Loucy (cell line): ENCODE measurements at regions not wholly inside any gene's neighbourhood (a gene's known extent, or its start where the extent isn't known, plus 50 kb on each side); places are given as distances from the start of the nearest gene placed in this dataset.

Experiments
- H2AFZ ChIP-seq: fragments of 200-600 bp; sonication (generic); 2 replicates; pipeline ENCODE4 v1.6.0; 2016; ENCODE audit warnings: antibody characterized with exemption, mild to moderate bottlenecking, low read length, moderate library complexity
- H3F3A ChIP-seq: fragments of 200-600 bp; 2 replicates; pipeline ENCODE4 v1.6.0; 2016; ENCODE audit warnings: antibody characterized with exemption, low read depth, mild to moderate bottlenecking
- H3K27me3 ChIP-seq: fragments of 200-600 bp; sonication (generic); 2 replicates; pipeline ENCODE4 v1.6.1; 2014; ENCODE audit warnings: low read length, mild to moderate bottlenecking; ENCODE audit not compliant: insufficient read depth, poor library complexity, severe bottlenecking
- H3K36me3 ChIP-seq: fragments of 200-600 bp; sonication (generic); 2 replicates; pipeline ENCODE4 v1.6.1; 2016; ENCODE audit warnings: low read length; ENCODE audit not compliant: insufficient read depth
- H3K4me1 ChIP-seq: fragments of 200-600 bp; sonication (generic); 2 replicates; pipeline ENCODE4 v1.5.1; 2014; ENCODE audit warnings: low read length, mild to moderate bottlenecking; ENCODE audit not compliant: insufficient read depth, poor library complexity, severe bottlenecking
- H3K4me2 ChIP-seq: fragments of 200-600 bp; sonication (generic); 2 replicates; pipeline ENCODE4 v1.6.0; 2014; ENCODE audit warnings: antibody characterized with exemption, low read length, low read depth, mild to moderate bottlenecking; ENCODE audit not compliant: poor library complexity, severe bottlenecking
- H3K4me3 ChIP-seq: fragments of 200-600 bp; sonication (generic); 2 replicates; pipeline ENCODE4 v1.5.1; 2014; ENCODE audit warnings: low read length, mild to moderate bottlenecking, mixed read lengths; ENCODE audit not compliant: poor library complexity, severe bottlenecking
- H3K79me2 ChIP-seq: fragments of 200-600 bp; sonication (generic); 2 replicates; pipeline ENCODE4 v1.6.1; 2014; ENCODE audit warnings: low read length; ENCODE audit not compliant: insufficient read depth
- H3K9ac ChIP-seq: fragments of 200-600 bp; sonication (generic); 2 replicates; pipeline ENCODE4 v1.6.0; 2014; ENCODE audit warnings: mild to moderate bottlenecking, low read depth, low read length, moderate library complexity; ENCODE audit not compliant: poor library complexity, severe bottlenecking
- H3K9me2 ChIP-seq: fragments of 200-600 bp; sonication (generic); replicated peaks from 2 replicates; pipeline ENCODE4 v1.6.1; 2016; ENCODE audit warnings: low read depth, low read length, mixed read lengths
- H3K9me3 ChIP-seq: fragments of 200-600 bp; sonication (generic); 2 replicates; pipeline ENCODE4 v1.6.1; 2014; ENCODE audit warnings: mild to moderate bottlenecking, antibody characterized with exemption, low read length, low read depth; ENCODE audit not compliant: insufficient read depth
- H4K20me1 ChIP-seq: fragments of 200-600 bp; sonication (generic); 2 replicates; pipeline ENCODE4 v1.6.0; 2014; ENCODE audit warnings: antibody characterized with exemption, low read length, mild to moderate bottlenecking; ENCODE audit not compliant: insufficient read depth, poor library complexity, severe bottlenecking
- EZH2phosphoT487 ChIP-seq: fragments of 200-600 bp; IDR thresholded peaks from 2 replicates; pipeline ENCODE4 v1.6.1; 2018; ENCODE audit warnings: antibody characterized with exemption, mild to moderate bottlenecking, moderate library complexity, borderline replicate concordance
- TF ChIP-seq, protein P1 (sequence below): fragments of 200-600 bp; sonication (generic); conservative IDR thresholded peaks from 2 replicates; pipeline ENCODE4 v1.5.1; 2014; ENCODE audit warnings: mild to moderate bottlenecking, antibody characterized with exemption, low read length

DNA sequence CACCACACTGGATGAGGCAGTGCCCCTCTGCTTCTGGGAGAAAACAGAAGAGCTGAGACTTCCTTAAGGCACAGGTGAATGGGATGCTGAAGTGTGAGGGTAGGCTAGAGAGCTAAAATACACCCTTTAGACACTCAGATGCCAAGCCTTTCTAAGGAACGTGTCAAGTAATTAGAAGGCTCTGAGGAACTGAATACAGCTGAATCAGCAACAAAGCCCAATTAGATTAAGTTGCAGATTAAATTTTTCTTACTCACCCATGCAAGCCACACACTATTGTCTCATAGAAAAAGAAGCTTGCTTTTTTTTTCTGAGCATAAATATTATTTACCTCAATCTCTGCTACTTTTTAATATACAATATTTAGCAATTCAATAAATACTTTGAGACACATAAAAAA, 354.3 kb upstream of the NRG3 start:
- H3K4me1 ChIP-seq, result no peaks in the 10 kb centered on the region
- no peaks in the 10 kb centered on the region for H4K20me1 ChIP-seq
- H3F3A ChIP-seq, result no peaks in the 10 kb centered on the region
- H3K9me3 ChIP-seq, result no peaks in the 10 kb centered on the region
- no peak overlapping the region for H3K4me3 ChIP-seq
- H3K9ac ChIP-seq, result no peak overlapping the region
- no peaks in the 10 kb centered on the region for H3K27me3 ChIP-seq
- H3K79me2 ChIP-seq, result no peaks in the 10 kb centered on the region
- no peaks in the 10 kb centered on the region for H3K36me3 ChIP-seq
- H3K4me2 ChIP-seq, result no peak overlapping the region
- H2AFZ ChIP-seq, result no peak overlapping the region
- TF ChIP-seq, protein P1, sequence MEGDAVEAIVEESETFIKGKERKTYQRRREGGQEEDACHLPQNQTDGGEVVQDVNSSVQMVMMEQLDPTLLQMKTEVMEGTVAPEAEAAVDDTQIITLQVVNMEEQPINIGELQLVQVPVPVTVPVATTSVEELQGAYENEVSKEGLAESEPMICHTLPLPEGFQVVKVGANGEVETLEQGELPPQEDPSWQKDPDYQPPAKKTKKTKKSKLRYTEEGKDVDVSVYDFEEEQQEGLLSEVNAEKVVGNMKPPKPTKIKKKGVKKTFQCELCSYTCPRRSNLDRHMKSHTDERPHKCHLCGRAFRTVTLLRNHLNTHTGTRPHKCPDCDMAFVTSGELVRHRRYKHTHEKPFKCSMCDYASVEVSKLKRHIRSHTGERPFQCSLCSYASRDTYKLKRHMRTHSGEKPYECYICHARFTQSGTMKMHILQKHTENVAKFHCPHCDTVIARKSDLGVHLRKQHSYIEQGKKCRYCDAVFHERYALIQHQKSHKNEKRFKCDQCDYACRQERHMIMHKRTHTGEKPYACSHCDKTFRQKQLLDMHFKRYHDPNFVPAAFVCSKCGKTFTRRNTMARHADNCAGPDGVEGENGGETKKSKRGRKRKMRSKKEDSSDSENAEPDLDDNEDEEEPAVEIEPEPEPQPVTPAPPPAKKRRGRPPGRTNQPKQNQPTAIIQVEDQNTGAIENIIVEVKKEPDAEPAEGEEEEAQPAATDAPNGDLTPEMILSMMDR, result no peak
- TF ChIP-seq EZH2phosphoT487, result no peak
- no peaks in the 10 kb centered on the region for H3K9me2 ChIP-seq

DNA sequence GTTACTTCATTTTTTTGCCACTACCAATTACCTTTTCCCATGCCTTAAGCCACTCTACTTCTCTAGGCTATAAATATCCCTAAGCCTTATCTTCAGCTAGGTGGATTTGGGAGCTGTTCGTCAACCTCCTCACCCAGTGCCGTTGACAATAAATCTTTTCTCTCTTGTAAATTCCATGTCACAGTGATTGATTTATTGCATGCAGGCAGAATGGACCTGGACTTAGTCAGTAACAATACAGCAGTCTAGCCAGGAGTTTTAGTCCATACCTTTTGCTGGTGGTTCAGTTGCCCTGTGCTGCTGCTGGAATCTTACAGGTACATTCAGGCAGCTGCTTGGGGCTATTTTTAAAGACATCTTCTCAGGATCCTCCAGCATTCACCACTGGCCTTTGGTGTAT, 350.5 kb upstream of the NRG3 start:
- Histone ChIP-seq H3F3A (no peaks in the 10 kb centered on the region), H2AFZ (no peak overlapping the region), H3K9me2 (no peaks in the 10 kb centered on the region)

DNA sequence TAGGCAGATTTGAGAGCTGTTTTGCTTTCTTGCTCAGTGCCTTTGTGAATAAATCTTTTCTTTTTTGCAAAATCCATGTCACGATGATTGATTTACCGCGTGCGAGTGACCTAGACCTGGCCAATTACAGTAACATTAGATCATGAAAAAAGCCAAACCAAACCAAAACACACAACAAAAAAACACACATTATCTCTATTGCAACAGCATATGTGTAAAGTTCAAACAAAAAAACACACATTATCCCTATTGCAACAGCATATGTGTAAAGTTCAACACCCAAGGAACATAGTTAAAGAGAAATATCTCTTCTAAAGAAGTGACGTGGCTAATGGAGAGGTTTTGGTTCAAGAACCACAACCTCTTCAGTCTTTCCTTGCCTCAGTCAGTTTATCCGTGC, 342.6 kb upstream of the NRG3 start:
- H3K79me2 ChIP-seq, result no peaks in the 10 kb centered on the region
- no peak overlapping the region for H2AFZ ChIP-seq
- no peaks in the 10 kb centered on the region for H3K4me1 ChIP-seq
- H3K9me3 ChIP-seq, result no peaks in the 10 kb centered on the region
- H3F3A ChIP-seq, result no peaks in the 10 kb centered on the region
- no peaks in the 10 kb centered on the region for H3K36me3 ChIP-seq
- H4K20me1 ChIP-seq, result no peaks in the 10 kb centered on the region
- no peaks in the 10 kb centered on the region for H3K27me3 ChIP-seq
- H3K9ac ChIP-seq, result no peak overlapping the region
- H3K9me2 ChIP-seq, result no peaks in the 10 kb centered on the region
- TF ChIP-seq EZH2phosphoT487, result no peak
- TF ChIP-seq, protein P1, result no peak
- no peak overlapping the region for H3K4me2 ChIP-seq
- no peak overlapping the region for H3K4me3 ChIP-seq

More for the DNA sequence above, 350.5 kb upstream of the NRG3 start:
- TF ChIP-seq, protein P1, result no peak
- no peak for TF ChIP-seq EZH2phosphoT487
- H3K9me3 ChIP-seq, result no peaks in the 10 kb centered on the region
- H3K27me3 ChIP-seq, result no peaks in the 10 kb centered on the region
- H3K4me2 ChIP-seq, result no peak overlapping the region
- no peak overlapping the region for H3K4me3 ChIP-seq
- H3K9ac ChIP-seq, result no peak overlapping the region
- H3K4me1 ChIP-seq, result no peaks in the 10 kb centered on the region
- no peaks in the 10 kb centered on the region for H3K36me3 ChIP-seq
- H4K20me1 ChIP-seq, result no peaks in the 10 kb centered on the region
- H3K79me2 ChIP-seq, result no peaks in the 10 kb centered on the region
